Ascending aorta (tissue), 2 donors: ENCODE measurements at regions not wholly inside any gene's neighbourhood (a gene's known extent, or its start where the extent isn't known, plus 50 kb on each side); places are given as distances from the start of the nearest gene placed in this dataset.

Experiments used
- DNase-seq, 2 donors: peaks; one replicate each; pipeline ENCODE4 v3.0.0-alpha.2; 2019; ENCODE audit warnings: low spot score in 2 of 2
- H3K27ac ChIP-seq, 2 donors: fragments of 200-600 bp; sonication (generic); one replicate each; pipeline ENCODE4 v1.5.1; 2016 to 2017; ENCODE audit warnings: mild to moderate bottlenecking in 1 of 2
- H3K27me3 ChIP-seq: fragments of 200-600 bp; sonication (generic); one replicate; pipeline ENCODE4 v1.5.1; 2017
- H3K36me3 ChIP-seq, 2 donors: fragments of 200-600 bp; sonication (generic); one replicate each; pipeline ENCODE4 v1.5.1; 2016
- H3K4me1 ChIP-seq, 2 donors: fragments of 200-600 bp; sonication (generic); one replicate each; pipeline ENCODE4 v1.5.1; 2016 to 2017; ENCODE audit warnings: mild to moderate bottlenecking in 1 of 2
- H3K4me3 ChIP-seq, 2 donors: fragments of 200-600 bp; sonication (generic); one replicate each; pipeline ENCODE4 v1.5.1; 2016 to 2017; ENCODE audit warnings: mild to moderate bottlenecking in 1 of 2
- H3K9me3 ChIP-seq, 2 donors: fragments of 200-600 bp; sonication (generic); one replicate each; pipeline ENCODE4 v1.5.1; 2016
- CTCF ChIP-seq, 3 experiments: fragments of 200-600 bp in 2 of 3; fragments of 450-650 bp in 1 of 3; sonication (generic) in 2 of 3; IDR thresholded peaks; one replicate each; pipeline ENCODE4 v1.5.1; 2016 to 2019; ENCODE audit warnings: antibody characterized with exemption in 3 of 3, mild to moderate bottlenecking in 1 of 3, moderate library complexity in 1 of 3
- intact Hi-C: fragments of 100-400 bp; cut with DNase I; formaldehyde crosslinking; loops from one replicate; pipeline ENCODE4 v1.15.1; 2023

- DNase-seq, result no peak
- Histone ChIP-seq H3K9me3 (no peaks in the 10 kb centered on the region), H3K27ac (no peak overlapping the region), H3K4me1 (no peaks in the 10 kb centered on the region), H3K27me3 (no peaks in the 10 kb centered on the region), H3K36me3 (no peaks in the 10 kb centered on the region), H3K4me3 (no peak overlapping the region)
- TF ChIP-seq CTCF (IDR thresholded peaks at IDR 0.05), result no peak
- intact Hi-C loops, result no loop called here
Observed at GRCh38 chr3:31223278-31223677, 309.4 kb upstream of the STT3B start.

- no peak for TF ChIP-seq CTCF (IDR thresholded peaks at IDR 0.05)
- intact Hi-C loops, result no loop called here
- H3K27ac ChIP-seq, result no peak overlapping the region
- no peaks in the 10 kb centered on the region for H3K4me1 ChIP-seq
- no peaks in the 10 kb centered on the region for H3K36me3 ChIP-seq
- no peak for DNase-seq
- no peak overlapping the region for H3K4me3 ChIP-seq
- H3K27me3 ChIP-seq, result no peaks in the 10 kb centered on the region
- H3K9me3 ChIP-seq, result no peaks in the 10 kb centered on the region
Observed at GRCh38 chr3:31224936-31225335, 307.8 kb upstream of the STT3B start.

- DNase-seq, result no peak
- Histone ChIP-seq H3K27me3 (no peaks in the 10 kb centered on the region), H3K4me1 (no peaks in the 10 kb centered on the region), H3K36me3 (no peaks in the 10 kb centered on the region), H3K27ac (no peak overlapping the region), H3K4me3 (no peak overlapping the region), H3K9me3 (no peaks in the 10 kb centered on the region)
- intact Hi-C loops, result no loop called here
- no peak for TF ChIP-seq CTCF (IDR thresholded peaks at IDR 0.05)
Observed at GRCh38 chr3:31225923-31226322, 306.8 kb upstream of the STT3B start.

GRCh38 chr3:31226346-31226745 is 306.4 kb upstream of the STT3B start:
- Histone ChIP-seq H3K27ac (no peak overlapping the region), H3K9me3 (no peaks in the 10 kb centered on the region), H3K4me1 (no peaks in the 10 kb centered on the region), H3K36me3 (no peaks in the 10 kb centered on the region), H3K4me3 (no peak overlapping the region), H3K27me3 (no peaks in the 10 kb centered on the region)
- intact Hi-C loops, result no loop called here
- no peak for DNase-seq
- TF ChIP-seq CTCF (IDR thresholded peaks at IDR 0.05), result no peak

GRCh38 chr3:31227131-31227562 is 305.6 kb upstream of the STT3B start:
- Histone ChIP-seq H3K36me3 (no peaks in the 10 kb centered on the region), H3K9me3 (no peaks in the 10 kb centered on the region), H3K4me1 (no peaks in the 10 kb centered on the region), H3K4me3 (no peak overlapping the region), H3K27ac (no peak overlapping the region), H3K27me3 (no peaks in the 10 kb centered on the region)
- TF ChIP-seq CTCF (IDR thresholded peaks at IDR 0.05), result no peak
- DNase-seq, result no peak
- intact Hi-C loops, result no loop called here
